ENCODE measurements at regions not wholly inside any gene's neighbourhood (a gene's known extent, or its start where the extent isn't known, plus 50 kb on each side); places are given as distances from the start of the nearest gene placed in this dataset.

GRCh38 chr6:8633762-8634161, 198.4 kb upstream of the SLC35B3 start (continued):
- TF ChIP-seq, protein P1, sequence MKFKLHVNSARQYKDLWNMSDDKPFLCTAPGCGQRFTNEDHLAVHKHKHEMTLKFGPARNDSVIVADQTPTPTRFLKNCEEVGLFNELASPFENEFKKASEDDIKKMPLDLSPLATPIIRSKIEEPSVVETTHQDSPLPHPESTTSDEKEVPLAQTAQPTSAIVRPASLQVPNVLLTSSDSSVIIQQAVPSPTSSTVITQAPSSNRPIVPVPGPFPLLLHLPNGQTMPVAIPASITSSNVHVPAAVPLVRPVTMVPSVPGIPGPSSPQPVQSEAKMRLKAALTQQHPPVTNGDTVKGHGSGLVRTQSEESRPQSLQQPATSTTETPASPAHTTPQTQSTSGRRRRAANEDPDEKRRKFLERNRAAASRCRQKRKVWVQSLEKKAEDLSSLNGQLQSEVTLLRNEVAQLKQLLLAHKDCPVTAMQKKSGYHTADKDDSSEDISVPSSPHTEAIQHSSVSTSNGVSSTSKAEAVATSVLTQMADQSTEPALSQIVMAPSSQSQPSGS (CRISPR knock-in tag; IDR thresholded peaks at IDR 0.05): no peak
- no peak for TF ChIP-seq LCORL (IDR thresholded peaks at IDR 0.05)
- no peak for TF ChIP-seq LCORL (CRISPR knock-in tag; IDR thresholded peaks at IDR 0.05)
- TF ChIP-seq ZSCAN31 (CRISPR knock-in tag; IDR thresholded peaks at IDR 0.05; ENCODE audit: low read depth): no peak
- TF ChIP-seq MXD4 (CRISPR knock-in tag; IDR thresholded peaks at IDR 0.05): no peak
- no peak for TF ChIP-seq POLR2A (IDR thresholded peaks at IDR 0.05; ENCODE audit: insufficient read depth in 1 of 2, low read depth in 2 of 2, low read length in 2 of 2)
- no peak for TF ChIP-seq KDM3A (CRISPR knock-in tag; IDR thresholded peaks at IDR 0.05; ENCODE audit: low read depth)
- no peak for TF ChIP-seq MEF2D (CRISPR knock-in tag; IDR thresholded peaks at IDR 0.05)

GRCh38 chr6:8628736-8629135, 193.4 kb upstream of the SLC35B3 start:
- intact Hi-C loops (cut with micrococcal nuclease; ENCODE audit: unreplicated experiment) (no loop called here), in situ Hi-C loops (cut with HindIII; ENCODE audit: extremely low pct_ligation_motif_present, low pct_unique_long_range_greater_than_20kb) (no loop called here)
- Histone ChIP-seq H3K27ac (ENCODE audit: extremely low read length, insufficient read depth, low read length) (no peak overlapping the region), H3K4me2 (ENCODE audit: low read depth, low read length) (no peak overlapping the region), H4K20me1 (ENCODE audit: insufficient read depth, low read length) (no peaks in the 10 kb centered on the region), H3K9me3 (ENCODE audit: low read length) (peaks cover 47% of the 10 kb centered on the region), H3K4me1 (ENCODE audit: insufficient read depth, low read length) (no peaks in the 10 kb centered on the region), H2AFZ (ENCODE audit: low read length) (no peak overlapping the region), H3K4me3 (replicated peaks in 1 of 3; ENCODE audit: insufficient read depth in 1 of 3, low read depth in 2 of 3, low read length in 3 of 3) (no peak overlapping the region), H3K79me2 (ENCODE audit: insufficient read depth, low read length) (no peaks in the 10 kb centered on the region), H3K9ac (ENCODE audit: insufficient read depth, low read depth, low read length) (no peak overlapping the region), H3K27me3 (ENCODE audit: control insufficient read depth in 1 of 2, insufficient read depth in 2 of 2, low read length in 2 of 2) (no peaks in the 10 kb centered on the region), H3K36me3 (replicated peaks in 1 of 2; ENCODE audit: control insufficient read depth in 1 of 2, insufficient read depth in 2 of 2, low read length in 2 of 2) (no peaks in the 10 kb centered on the region)
- ChIA-PET CTCF (ENCODE audit: low intra/inter-chr PET ratio, low total read pairs) (no interaction called here), POLR2A (no interaction called here)
- no TSS peak for BruUV-seq (replicated peaks)
- no peak for DNase-seq (ENCODE audit: low spot score)
- ATAC-seq: no peak
- no peak for FAIRE-seq
- WGBS (ENCODE audit: low lambda C conversion rate): 0% methylated on average over 1 of the region's 1 CpG
- no peak for TF ChIP-seq ZNF263 (CRISPR knock-in tag; IDR thresholded peaks at IDR 0.05)
- no peak for TF ChIP-seq FLYWCH1 (CRISPR knock-in tag; IDR thresholded peaks at IDR 0.05)
- no peak for TF ChIP-seq ZNF644 (CRISPR knock-in tag; IDR thresholded peaks at IDR 0.05; ENCODE audit: low read depth)
- TF ChIP-seq KMT2A (CRISPR knock-in tag; IDR thresholded peaks at IDR 0.05): no peak
- TF ChIP-seq, protein P2, sequence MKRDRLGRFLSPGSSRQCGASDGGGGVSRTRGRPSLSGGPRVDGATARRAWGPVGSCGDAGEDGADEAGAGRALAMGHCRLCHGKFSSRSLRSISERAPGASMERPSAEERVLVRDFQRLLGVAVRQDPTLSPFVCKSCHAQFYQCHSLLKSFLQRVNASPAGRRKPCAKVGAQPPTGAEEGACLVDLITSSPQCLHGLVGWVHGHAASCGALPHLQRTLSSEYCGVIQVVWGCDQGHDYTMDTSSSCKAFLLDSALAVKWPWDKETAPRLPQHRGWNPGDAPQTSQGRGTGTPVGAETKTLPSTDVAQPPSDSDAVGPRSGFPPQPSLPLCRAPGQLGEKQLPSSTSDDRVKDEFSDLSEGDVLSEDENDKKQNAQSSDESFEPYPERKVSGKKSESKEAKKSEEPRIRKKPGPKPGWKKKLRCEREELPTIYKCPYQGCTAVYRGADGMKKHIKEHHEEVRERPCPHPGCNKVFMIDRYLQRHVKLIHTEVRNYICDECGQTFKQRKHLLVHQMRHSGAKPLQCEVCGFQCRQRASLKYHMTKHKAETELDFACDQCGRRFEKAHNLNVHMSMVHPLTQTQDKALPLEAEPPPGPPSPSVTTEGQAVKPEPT (CRISPR knock-in tag; IDR thresholded peaks at IDR 0.05; ENCODE audit: low read depth): no peak
- TF ChIP-seq KLF11 (CRISPR knock-in tag; IDR thresholded peaks at IDR 0.05): no peak
- no peak for TF ChIP-seq ZNF451 (CRISPR knock-in tag; IDR thresholded peaks at IDR 0.05)
- no peak for TF ChIP-seq AKAP8 (CRISPR knock-in tag; IDR thresholded peaks at IDR 0.05)
- no peak for TF ChIP-seq ZNF326 (CRISPR knock-in tag; IDR thresholded peaks at IDR 0.05; ENCODE audit: borderline replicate concordance)
- no peak for TF ChIP-seq ZNF207 (IDR thresholded peaks at IDR 0.05; ENCODE audit: borderline replicate concordance)
- TF ChIP-seq ETS1 (CRISPR knock-in tag; IDR thresholded peaks at IDR 0.05): no peak

Data from HepG2 (cell line).